H1 (cell line): ENCODE measurements at regions not wholly inside any gene's neighbourhood (a gene's known extent, or its start where the extent isn't known, plus 50 kb on each side); places are given as distances from the start of the nearest gene placed in this dataset.

ENCODE experiments used
- CTCF ChIA-PET: fragments of 300-600 bp; sonication (Branson Sonifier 250); formaldehyde crosslinking; loops from one replicate; lab custom pipeline; 2021; ENCODE audit not compliant: partially characterized antibody; lab: Charles Lee
- POLR2A ChIA-PET: fragments of 300-600 bp; sonication (Branson Sonifier 250); formaldehyde crosslinking; loops from one replicate; lab custom pipeline; 2021; ENCODE audit warnings: inconsistent platforms; ENCODE audit not compliant: partially characterized antibody; lab: Charles Lee
- DNase-seq, 2 experiments: peaks; one replicate each; pipeline versions ENCODE4 v3.0.0 to v3.0.0-alpha.2; 2010 to 2022; ENCODE audit warnings: low spot score in 2 of 2, low read depth in 1 of 2, mixed read lengths in 1 of 2
- FAIRE-seq: peaks from 2 replicates; lab custom pipeline; 2011; peaks lifted over from hg19 to GRCh38; lab: Jason Lieb, UNC
- H2AFZ ChIP-seq: 2 replicates; pipeline ENCODE4 v1.8.1; 2012; ENCODE audit warnings: low read length, inconsistent platforms
- H2AK5ac ChIP-seq: 2 replicates; pipeline ENCODE4 v1.6.1; 2013; ENCODE audit warnings: low read depth, low read length
- H2BK120ac ChIP-seq: replicated peaks from 2 replicates; pipeline ENCODE3; 2013; ENCODE audit warnings: low read depth, low read length, inconsistent platforms
- H2BK12ac ChIP-seq: 2 replicates; pipeline ENCODE4 v1.6.1; 2013; ENCODE audit warnings: low read depth, low read length
- H2BK15ac ChIP-seq: 2 replicates; pipeline ENCODE4 v1.6.1; 2013; ENCODE audit warnings: low read length
- H2BK20ac ChIP-seq: 2 replicates; pipeline ENCODE4 v1.6.1; 2013; ENCODE audit warnings: low read length
- H2BK5ac ChIP-seq: 2 replicates; pipeline ENCODE4 v1.6.1; 2013; ENCODE audit warnings: low read depth, low read length
- H3K14ac ChIP-seq: 2 replicates; pipeline ENCODE4 v1.6.1; 2013; ENCODE audit warnings: inconsistent platforms; ENCODE audit not compliant: insufficient read length
- H3K18ac ChIP-seq: 2 replicates; pipeline ENCODE4 v1.6.1; 2013; ENCODE audit warnings: low read length; ENCODE audit errors: extremely low read depth
- H3K23ac ChIP-seq: 2 replicates; pipeline ENCODE4 v1.6.1; 2013; ENCODE audit warnings: inconsistent platforms; ENCODE audit not compliant: insufficient read length
- H3K23me2 ChIP-seq: 2 replicates; pipeline ENCODE4 v1.6.1; 2013; ENCODE audit warnings: low read depth, low read length
- H3K27ac ChIP-seq: 2 replicates; pipeline ENCODE4 v1.6.1; 2011; ENCODE audit warnings: low read depth, low read length, inconsistent platforms
- H3K27me3 ChIP-seq, 4 experiments: replicated peaks in 1 of 4; 1 replicate in 1 of 4; 2 replicates in 3 of 4; pipeline versions ENCODE4 v1.6.1 to v1.8.1; 2011 to 2013; ENCODE audit warnings: low read length in 3 of 4, mild to moderate bottlenecking in 3 of 4, inconsistent platforms in 2 of 4, mixed read lengths in 2 of 4, moderate library complexity in 1 of 4; ENCODE audit not compliant: control insufficient read depth in 3 of 4, insufficient read depth in 3 of 4; ENCODE audit errors: extremely low read depth in 1 of 4
- H3K36me3 ChIP-seq, 4 experiments: 2 replicates each; pipeline versions ENCODE4 v1.6.1 to v1.8.1; 2011 to 2013; ENCODE audit warnings: mild to moderate bottlenecking in 4 of 4, low read length in 3 of 4, moderate library complexity in 2 of 4, control low read depth in 1 of 4, inconsistent platforms in 1 of 4; ENCODE audit not compliant: insufficient read depth in 4 of 4, control insufficient read depth in 2 of 4
- H3K4ac ChIP-seq: replicated peaks from 2 replicates; pipeline ENCODE3; 2013; ENCODE audit warnings: low read length, low read depth, mixed read lengths, inconsistent platforms; ENCODE audit not compliant: insufficient read length
- H3K4me1 ChIP-seq, 4 experiments: replicated peaks in 1 of 4; 1 replicate in 1 of 4; 2 replicates in 3 of 4; pipeline versions ENCODE4 v1.6.1 to v1.8.1; 2011 to 2013; ENCODE audit warnings: low read length in 3 of 4, inconsistent platforms in 2 of 4, mixed read lengths in 1 of 4; ENCODE audit not compliant: insufficient read depth in 4 of 4, control insufficient read depth in 3 of 4
- H3K4me2 ChIP-seq, 2 experiments: 2 replicates each; pipeline versions ENCODE4 v1.6.1 to v1.8.1; 2011 to 2013; ENCODE audit warnings: low read depth in 2 of 2, low read length in 2 of 2, control low read depth in 1 of 2, inconsistent platforms in 1 of 2, mild to moderate bottlenecking in 1 of 2; ENCODE audit not compliant: insufficient read depth in 1 of 2
- H3K4me3 ChIP-seq, 4 experiments: fragments of 200-600, 300-600 bp in 1 of 4; sonication (generic), shearing (Covaris generic), sonication (Bioruptor Twin) in 1 of 4; 2 replicates each; pipeline versions ENCODE4 v1.5.1 to v1.8.1; 2011 to 2016; ENCODE audit warnings: low read length in 4 of 4, low read depth in 3 of 4, control low read depth in 2 of 4, inconsistent platforms in 2 of 4, mild to moderate bottlenecking in 2 of 4, mixed read lengths in 1 of 4, moderate library complexity in 1 of 4; ENCODE audit not compliant: insufficient read depth in 2 of 4; ENCODE audit errors: extremely low read depth in 1 of 4
- H3K56ac ChIP-seq: replicated peaks from 2 replicates; pipeline ENCODE3; 2013; ENCODE audit warnings: low read depth, mild to moderate bottlenecking, mixed read lengths, low read length, inconsistent platforms; ENCODE audit not compliant: insufficient read length
- H3K79me1 ChIP-seq: 2 replicates; pipeline ENCODE4 v1.6.1; 2013; ENCODE audit warnings: low read depth, low read length, control low read depth
- H3K79me2 ChIP-seq, 2 experiments: 2 replicates each; pipeline versions ENCODE4 v1.6.1 to v1.8.1; 2012 to 2013; ENCODE audit warnings: low read length in 2 of 2, mild to moderate bottlenecking in 2 of 2, inconsistent platforms in 1 of 2; ENCODE audit not compliant: insufficient read depth in 2 of 2, control insufficient read depth in 1 of 2
- H3K9ac ChIP-seq, 4 experiments: replicated peaks in 1 of 4; 1 replicate in 1 of 4; 2 replicates in 3 of 4; pipeline versions ENCODE4 v1.6.1 to v1.8.1; 2011 to 2013; ENCODE audit warnings: low read depth in 3 of 4, low read length in 3 of 4, control low read depth in 2 of 4, mild to moderate bottlenecking in 2 of 4, moderate library complexity in 2 of 4, inconsistent platforms in 1 of 4; ENCODE audit errors: extremely low read depth in 1 of 4
- H3K9me3 ChIP-seq, 2 experiments: 2 replicates each; pipeline versions ENCODE4 v1.6.1 to v1.8.1; 2012 to 2013; ENCODE audit warnings: mild to moderate bottlenecking in 2 of 2, moderate library complexity in 2 of 2, control low read depth in 1 of 2, inconsistent platforms in 1 of 2, low read depth in 1 of 2, low read length in 1 of 2, mixed read lengths in 1 of 2; ENCODE audit not compliant: insufficient read depth in 2 of 2
- H4K20me1 ChIP-seq, 2 experiments: replicated peaks in 1 of 2; 2 replicates each; pipeline versions ENCODE3 to v1.8.1; 2011 to 2013; ENCODE audit warnings: inconsistent platforms in 2 of 2, low read length in 2 of 2, mild to moderate bottlenecking in 1 of 2; ENCODE audit not compliant: insufficient read depth in 2 of 2, control insufficient read depth in 1 of 2
- H4K5ac ChIP-seq: 2 replicates; pipeline ENCODE4 v1.6.1; 2013; ENCODE audit warnings: low read length, low read depth, mixed read lengths, inconsistent platforms; ENCODE audit not compliant: insufficient read length
- H4K8ac ChIP-seq: 2 replicates; pipeline ENCODE4 v1.8.0; 2013; ENCODE audit warnings: mild to moderate bottlenecking, moderate library complexity, low read length, inconsistent platforms; ENCODE audit not compliant: insufficient read depth; ENCODE audit errors: extremely low read depth
- H4K91ac ChIP-seq: replicated peaks from 2 replicates; pipeline ENCODE3; 2013; ENCODE audit warnings: low read length, mixed read lengths, inconsistent platforms; ENCODE audit not compliant: insufficient read length
- BRCA1 ChIP-seq: IDR thresholded peaks from 2 replicates; pipeline ENCODE4 v1.6.1; 2012; ENCODE audit warnings: low read depth, low read length, improper control_type of control experiment
- CTBP2 ChIP-seq: IDR thresholded peaks from 2 replicates; pipeline ENCODE4 v1.7.0; 2011; ENCODE audit warnings: borderline replicate concordance, mild to moderate bottlenecking, moderate library complexity, mixed read lengths, low read length; ENCODE audit not compliant: insufficient read depth, insufficient read length
- EP300 ChIP-seq, 2 experiments: IDR thresholded peaks; 1 replicate in 1 of 2; 2 replicates in 1 of 2; pipeline ENCODE4 v1.6.1; 2011 to 2012; ENCODE audit warnings: low read depth in 2 of 2, low read length in 2 of 2, mild to moderate bottlenecking in 2 of 2, borderline replicate concordance in 1 of 2, inconsistent platforms in 1 of 2, moderate library complexity in 1 of 2
- FOSL1 ChIP-seq: IDR thresholded peaks from 2 replicates; pipeline ENCODE4 v1.6.1; 2011; ENCODE audit warnings: mild to moderate bottlenecking, low read depth, low read length, moderate library complexity; ENCODE audit not compliant: insufficient read depth
- KDM1A ChIP-seq: fragments of 200-600, 300-600 bp; sonication (generic); IDR thresholded peaks from 2 replicates; pipeline ENCODE4 v1.7.1; 2016; ENCODE audit warnings: mild to moderate bottlenecking, low read length, borderline replicate concordance
- SIN3A ChIP-seq, 2 experiments: IDR thresholded peaks in 1 of 2; conservative IDR thresholded peaks in 1 of 2; 2 replicates each; pipeline ENCODE4 v1.6.1; 2011 to 2012; ENCODE audit warnings: low read length in 2 of 2, improper control_type of control experiment in 1 of 2, low read depth in 1 of 2, mild to moderate bottlenecking in 1 of 2
- TCF12 ChIP-seq: IDR thresholded peaks from 2 replicates; pipeline ENCODE4 v1.6.1; 2011; ENCODE audit warnings: low read depth, mild to moderate bottlenecking, low read length
- WGBS, 2 experiments: shearing (Covaris generic) in 1 of 2; methylation state at CpG; one replicate each; pipeline versions ENCODE4 v1.1.6 to v1.1.7; 2013 to 2015; ENCODE audit warnings: low lambda C conversion rate in 2 of 2, mixed read lengths in 2 of 2, inconsistent platforms in 1 of 2, low coverage in 1 of 2, missing lambda C conversion rate in 1 of 2; ENCODE audit not compliant: insufficient replicate concordance in 2 of 2, insufficient coverage in 1 of 2, insufficient read length in 1 of 2; ENCODE audit errors: extremely low coverage in 1 of 2, missing lambda C conversion rate in 1 of 2; 5-methylcytosine and 5-hydroxymethylcytosine counted together
- TF ChIP-seq, protein P1 (sequence below), 3 experiments: IDR thresholded peaks; 1 replicate in 2 of 3; 2 replicates in 1 of 3; pipeline versions ENCODE4 v1.5.1 to v1.6.1; 2011; ENCODE audit warnings: low read length in 3 of 3, mild to moderate bottlenecking in 3 of 3, inconsistent platforms in 2 of 3, low read depth in 1 of 3, moderate library complexity in 1 of 3; ENCODE audit not compliant: insufficient read depth in 1 of 3; ENCODE audit errors: control extremely low read depth in 1 of 3
- TF ChIP-seq, protein P2 (sequence below): IDR thresholded peaks from 2 replicates; pipeline ENCODE4 v1.6.1; 2012; ENCODE audit warnings: inconsistent platforms

GRCh38 chr2:107681936-107682335 lies 144.8 kb upstream of the RGPD4 start:
- Histone ChIP-seq H2BK20ac (no peak overlapping the region), H3K14ac (no peak overlapping the region), H3K79me2 (no peaks in the 10 kb centered on the region), H2BK120ac (no peak overlapping the region), H3K18ac (no peak overlapping the region), H3K9ac (no peak overlapping the region), H2BK12ac (no peak overlapping the region), H4K20me1 (no peaks in the 10 kb centered on the region), H2BK15ac (no peak overlapping the region), H3K4me3 (no peak overlapping the region), H2BK5ac (no peak overlapping the region), H3K9me3 (no peaks in the 10 kb centered on the region), H3K79me1 (no peaks in the 10 kb centered on the region), H4K8ac (no peak overlapping the region), H3K23me2 (no peaks in the 10 kb centered on the region), H3K27ac (no peak overlapping the region), H3K4ac (no peak overlapping the region), H4K91ac (no peak overlapping the region), H3K27me3 (peaks cover 0 to 1% (median 0%) of the 10 kb centered on the region in 4 experiments; a peak in 1 of 7 replicates), H3K56ac (no peak overlapping the region), H3K23ac (no peak overlapping the region), H3K36me3 (no peaks in the 10 kb centered on the region), H2AK5ac (no peak overlapping the region), H3K4me1 (peaks cover 0 to 7% (median 3%) of the 10 kb centered on the region in 4 experiments; a peak in 2 of 7 replicates), H3K4me2 (no peak overlapping the region)
- CTCF ChIA-PET = no interaction called here
- 76% methylated on average over 8 of the region's 8 CpGs; no CpG with 5 or more reads in 1 of the 2 experiments for WGBS, 2 experiments
- DNase-seq (no peak), FAIRE-seq (no peak)
- TF ChIP-seq SIN3A (conservative IDR thresholded peaks at IDR 0.05 in 1 of 2, IDR thresholded peaks at IDR 0.05 in 1 of 2; ENCODE audit: low read depth in 1 of 2, low read length in 2 of 2) (0 out of 4 replicates have a peak, but pooled peaks have one; percentile 45 to 55), EP300 (IDR thresholded peaks at IDR 0.05; ENCODE audit: borderline replicate concordance in 1 of 2, low read depth in 2 of 2, low read length in 2 of 2) (no peak), KDM1A (no peak), BRCA1 (no peak), FOSL1 (no peak), TCF12 (no peak), CTBP2 (no peak)
- TF ChIP-seq, protein P1, sequence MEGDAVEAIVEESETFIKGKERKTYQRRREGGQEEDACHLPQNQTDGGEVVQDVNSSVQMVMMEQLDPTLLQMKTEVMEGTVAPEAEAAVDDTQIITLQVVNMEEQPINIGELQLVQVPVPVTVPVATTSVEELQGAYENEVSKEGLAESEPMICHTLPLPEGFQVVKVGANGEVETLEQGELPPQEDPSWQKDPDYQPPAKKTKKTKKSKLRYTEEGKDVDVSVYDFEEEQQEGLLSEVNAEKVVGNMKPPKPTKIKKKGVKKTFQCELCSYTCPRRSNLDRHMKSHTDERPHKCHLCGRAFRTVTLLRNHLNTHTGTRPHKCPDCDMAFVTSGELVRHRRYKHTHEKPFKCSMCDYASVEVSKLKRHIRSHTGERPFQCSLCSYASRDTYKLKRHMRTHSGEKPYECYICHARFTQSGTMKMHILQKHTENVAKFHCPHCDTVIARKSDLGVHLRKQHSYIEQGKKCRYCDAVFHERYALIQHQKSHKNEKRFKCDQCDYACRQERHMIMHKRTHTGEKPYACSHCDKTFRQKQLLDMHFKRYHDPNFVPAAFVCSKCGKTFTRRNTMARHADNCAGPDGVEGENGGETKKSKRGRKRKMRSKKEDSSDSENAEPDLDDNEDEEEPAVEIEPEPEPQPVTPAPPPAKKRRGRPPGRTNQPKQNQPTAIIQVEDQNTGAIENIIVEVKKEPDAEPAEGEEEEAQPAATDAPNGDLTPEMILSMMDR (IDR thresholded peaks at IDR 0.05; ENCODE audit: control extremely low read depth in 1 of 3, insufficient read depth in 1 of 3, low read depth in 1 of 3, low read length in 3 of 3) = no peak
- TF ChIP-seq, protein P2, sequence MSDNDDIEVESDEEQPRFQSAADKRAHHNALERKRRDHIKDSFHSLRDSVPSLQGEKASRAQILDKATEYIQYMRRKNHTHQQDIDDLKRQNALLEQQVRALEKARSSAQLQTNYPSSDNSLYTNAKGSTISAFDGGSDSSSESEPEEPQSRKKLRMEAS = 0 out of 2 replicates have a peak, but pooled peaks have one; percentile 25
- TF ChIP-seq, all 59 proteins: peak for 2
- Histone ChIP-seq H2AFZ (no peak overlapping the region), H4K5ac (no peak overlapping the region)
- POLR2A ChIA-PET = no interaction called here
